Heart left ventricle (tissue), 16 donors: ENCODE measurements at regions not wholly inside any gene's neighbourhood (a gene's known extent, or its start where the extent isn't known, plus 50 kb on each side); places are given as distances from the start of the nearest gene placed in this dataset.

Source experiments
- ATAC-seq, 4 donors: fragments of 200-7000 bp; cut with Tn5 transposase; one replicate each; pipeline ENCODE4 v1.9.1; 2020 to 2022; ENCODE audit warnings: moderate library complexity in 4 of 4, mild to moderate bottlenecking in 3 of 4, moderate number of reproducible peaks in 1 of 4
- DNase-seq, 5 donors: peaks; one replicate each; pipeline ENCODE4 v3.0.0-alpha.2; 2020
- H3K27ac ChIP-seq, 12 donors: fragments of 200-600 bp; sonication (generic) in 4 of 12; one replicate each; pipeline versions ENCODE4 v1.5.0 to v1.8.0; 2016 to 2022; ENCODE audit warnings: mild to moderate bottlenecking in 2 of 12
- H3K27me3 ChIP-seq, 9 donors: fragments of 200-600 bp; sonication (generic) in 2 of 9; one replicate each; pipeline versions ENCODE4 v1.5.1 to v1.8.0; 2016 to 2022; ENCODE audit warnings: mild to moderate bottlenecking in 3 of 9
- H3K36me3 ChIP-seq, 9 donors: fragments of 200-600 bp; sonication (generic) in 2 of 9; one replicate each; pipeline versions ENCODE4 v1.5.0 to v1.8.0; 2018 to 2022; ENCODE audit warnings: mild to moderate bottlenecking in 2 of 9
- H3K4me1 ChIP-seq, 12 donors: fragments of 200-600 bp; sonication (generic) in 4 of 12; one replicate each; pipeline versions ENCODE4 v1.5.0 to v1.8.0; 2016 to 2022; ENCODE audit warnings: mild to moderate bottlenecking in 3 of 12
- H3K4me3 ChIP-seq, 12 donors: fragments of 200-600 bp; sonication (generic) in 4 of 12; one replicate each; pipeline versions ENCODE4 v1.5.0 to v1.8.0; 2017 to 2022; ENCODE audit warnings: mild to moderate bottlenecking in 9 of 12, moderate library complexity in 4 of 12
- H3K9me3 ChIP-seq, 12 donors: fragments of 200-600 bp; sonication (generic) in 4 of 12; one replicate each; pipeline versions ENCODE4 v1.5.0 to v1.8.0; 2016 to 2022; ENCODE audit warnings: mild to moderate bottlenecking in 1 of 12
- CTCF ChIP-seq, 12 donors: fragments of 200-600 bp; sonication (generic) in 4 of 12; IDR thresholded peaks; one replicate each; pipeline versions ENCODE4 v1.5.0 to v1.8.0; 2018 to 2022; ENCODE audit warnings: antibody characterized with exemption in 12 of 12, mild to moderate bottlenecking in 5 of 12
- POLR2A ChIP-seq, 2 donors: fragments of 450-650 bp; IDR thresholded peaks; one replicate each; pipeline ENCODE4 v1.6.1; 2017; ENCODE audit warnings: antibody characterized with exemption in 2 of 2, mild to moderate bottlenecking in 2 of 2, moderate library complexity in 2 of 2
- WGBS, 4 donors: extraction: QIAGEN DNeasy Blood & Tissue Kit in 2 of 4; methylation state at CpG; one replicate each; pipeline versions ENCODE4 v1.1.5 to v1.1.7; 2013 to 2018; 5-methylcytosine and 5-hydroxymethylcytosine counted together
- intact Hi-C, 10 donors: fragments of 100-400 bp; cut with DNase I; formaldehyde crosslinking; loops; one replicate each; pipeline versions ENCODE4 v1.11.1 to v1.14.2; 2022
- donor health status: ischemic (EF 13 %, LVEDD 7.1; RV severe dilation, severe dysfunction).
- donor health status: healthy with polysubstance abuse.
- donor health status: DM: no; HTN: yes; CAD: no.
- donor health status: DM: no; HTN: no; CAD: no.
- donor health status: ischemic (EF 25% LVEDD 6.9; RV normal size, moderate dysfunction).
- donor health status: ischemic (EF 25% LVEDD 5.7; RV mildly dilated, moderate dysfunction).
- donor health status: healthy.
- donor health status: DM: yes; HTN: yes; CAD: no.
- donor health status: ischemic (EF 35%, LVEDD 5.7; RV mildly dilated, moderate dysfunction).
- donor health status: nonischemic (EF 11% LVEDD 7.7; RV severe dilation, severe dysfunction).
- donor health status: DM: yes; HTN: yes; CAD: no.
- donor health status: PGD.
- donor health status: ischemic (EF 29% LVEDD 5.4; RV normal size, mild dysfunction).
- donor health status: nonischemic (EF 23%, LVEDD 6.1; RV moderate dilation, normal function).

- no peaks in the 10 kb centered on the region for H3K27me3 ChIP-seq
- DNase-seq, result no peak
- no peak overlapping the region for H3K4me3 ChIP-seq
- no peaks in the 10 kb centered on the region for H3K9me3 ChIP-seq
- no peak for ATAC-seq
- no peaks in the 10 kb centered on the region for H3K36me3 ChIP-seq
- H3K27ac ChIP-seq, result no peak overlapping the region
- peaks cover 0 to 14% (median 6%) of the 10 kb centered on the region in 12 donors for H3K4me1 ChIP-seq
- no peak for TF ChIP-seq CTCF (IDR thresholded peaks at IDR 0.05)
- no peak for TF ChIP-seq POLR2A (IDR thresholded peaks at IDR 0.05)
- 88 to 93% (median 92%) methylated on average over 3 of the region's 3 CpGs for WGBS, 4 donors
- intact Hi-C loops, result loop anchor here in 1 of 10 donors (10.0 kb wide), 1 partner anchor 185 kb away; no protein-coding TSS in a partner anchor
Measured at GRCh38 chr2:120889936-120890335, 154.3 kb downstream of the GLI2 start.

GRCh38 chr2:120890566-120891360, 155.1 kb downstream of the GLI2 start:
- Histone ChIP-seq H3K4me3 (no peak overlapping the region), H3K27ac (no peak overlapping the region), H3K9me3 (no peaks in the 10 kb centered on the region), H3K27me3 (no peaks in the 10 kb centered on the region), H3K36me3 (no peaks in the 10 kb centered on the region), H3K4me1 (peaks cover 0 to 14% (median 6%) of the 10 kb centered on the region in 12 donors)
- WGBS, 4 donors, result 89 to 94% (median 93%) methylated on average over 12 of the region's 12 CpGs
- DNase-seq, result peak in 1 of 5 donors; percentile 3
- TF ChIP-seq CTCF (IDR thresholded peaks at IDR 0.05) (no peak), POLR2A (IDR thresholded peaks at IDR 0.05) (no peak)
- ATAC-seq, result no peak
- intact Hi-C loops, result loop anchor here in 1 of 10 donors (10.0 kb wide), 1 partner anchor 184 kb away; no protein-coding TSS in a partner anchor

GRCh38 chr2:120892271-120892966, 156.8 kb downstream of the GLI2 start:
- no peak overlapping the region for H3K27ac ChIP-seq
- H3K9me3 ChIP-seq, result no peaks in the 10 kb centered on the region
- DNase-seq, result peak in 1 of 5 donors; percentile 10
- H3K27me3 ChIP-seq, result no peaks in the 10 kb centered on the region
- H3K4me3 ChIP-seq, result no peak overlapping the region
- WGBS, 4 donors, result 94 to 97% (median 94%) methylated on average over 8 of the region's 8 CpGs
- intact Hi-C loops, result loop anchor here in 1 of 10 donors (10.0 kb wide), 1 partner anchor 182 kb away; no protein-coding TSS in a partner anchor
- TF ChIP-seq CTCF (IDR thresholded peaks at IDR 0.05), result no peak
- no peak for TF ChIP-seq POLR2A (IDR thresholded peaks at IDR 0.05)
- no peak for ATAC-seq
- peaks cover 0 to 14% (median 6%) of the 10 kb centered on the region in 12 donors for H3K4me1 ChIP-seq
- no peaks in the 10 kb centered on the region for H3K36me3 ChIP-seq
